Epithelial cell of prostate (primary cell): ENCODE measurements at regions not wholly inside any gene's neighbourhood (a gene's known extent, or its start where the extent isn't known, plus 50 kb on each side); places are given as distances from the start of the nearest gene placed in this dataset.
"Not testable (repeated sequence)": the region's sequence is repeated elsewhere in the genome, so short reads cannot be mapped to it uniquely, and the experiment has no call there.

Experiments used
- DNase-seq: peaks from one replicate; pipeline ENCODE4 v3.0.0-alpha.2; 2011; ENCODE audit warnings: low read depth, low spot score
- H3K27ac ChIP-seq: fragments of 450-650 bp; 2 replicates; pipeline ENCODE4 v1.5.1; 2017; ENCODE audit warnings: mild to moderate bottlenecking

GRCh38 chr16:13587181-13587580 is 332.8 kb upstream of the ERCC4 start:
- DNase-seq: no peak
- no peak overlapping the region for H3K27ac ChIP-seq

- H3K27ac ChIP-seq: no peak overlapping the region
- DNase-seq: no peak
Observed at GRCh38 chr16:13594823-13595222, 325.1 kb upstream of the ERCC4 start.

- no peak overlapping the region for H3K27ac ChIP-seq
- DNase-seq: no peak
Observed at GRCh38 chr16:13606804-13607203, 313.1 kb upstream of the ERCC4 start.

- no peak for DNase-seq
- H3K27ac ChIP-seq: no peak overlapping the region
Observed at GRCh38 chr16:13607289-13607688, 312.7 kb upstream of the ERCC4 start.

- no peak for DNase-seq
- H3K27ac ChIP-seq: no peak overlapping the region
Observed at GRCh38 chr16:13611596-13611995, 308.4 kb upstream of the ERCC4 start.

- H3K27ac ChIP-seq: no peak overlapping the region
- DNase-seq: no peak
Observed at GRCh38 chr16:13612623-13613022, 307.3 kb upstream of the ERCC4 start.

- DNase-seq: no peak
- H3K27ac ChIP-seq: no peak overlapping the region
Observed at GRCh38 chr16:13613165-13613564, 306.8 kb upstream of the ERCC4 start.

GRCh38 chr16:13621639-13622038 is 298.3 kb upstream of the ERCC4 start:
- no peak for DNase-seq
- H3K27ac ChIP-seq: no peak overlapping the region

- H3K27ac ChIP-seq: no peak overlapping the region
Observed at GRCh38 chr16:13628156-13628555, 291.8 kb upstream of the ERCC4 start.

GRCh38 chr16:13629704-13630103 is 290.2 kb upstream of the ERCC4 start:
- no peak overlapping the region for H3K27ac ChIP-seq
- no peak for DNase-seq

More at GRCh38 chr16:13628156-13628555, 291.8 kb upstream of the ERCC4 start:
- no peak for DNase-seq

- H3K27ac ChIP-seq: no peak overlapping the region
- no peak for DNase-seq
Observed at GRCh38 chr16:13630374-13630773, 289.6 kb upstream of the ERCC4 start.

- H3K27ac ChIP-seq: no peak overlapping the region
- DNase-seq: no peak
Observed at GRCh38 chr16:13631213-13631767, 288.7 kb upstream of the ERCC4 start.

- DNase-seq: no peak
- H3K27ac ChIP-seq: no peak overlapping the region
Observed at GRCh38 chr16:13631916-13632315, 288.0 kb upstream of the ERCC4 start.

GRCh38 chr16:13632504-13632903 is 287.4 kb upstream of the ERCC4 start:
- DNase-seq, H3K27ac ChIP-seq: not testable (repeated sequence)

- DNase-seq: no peak
- no peak overlapping the region for H3K27ac ChIP-seq
Observed at GRCh38 chr16:13633391-13633861, 286.5 kb upstream of the ERCC4 start.

- no peak overlapping the region for H3K27ac ChIP-seq
- no peak for DNase-seq
Observed at GRCh38 chr16:13634253-13634652, 285.7 kb upstream of the ERCC4 start.

GRCh38 chr16:13634959-13635358 is 285.0 kb upstream of the ERCC4 start:
- H3K27ac ChIP-seq: no peak overlapping the region
- DNase-seq: no peak

- no peak for DNase-seq
- no peak overlapping the region for H3K27ac ChIP-seq
Observed at GRCh38 chr16:13638218-13638617, 281.7 kb upstream of the ERCC4 start.

GRCh38 chr16:13643412-13643811 is 276.5 kb upstream of the ERCC4 start:
- DNase-seq: no peak
- no peak overlapping the region for H3K27ac ChIP-seq

- DNase-seq: no peak
- H3K27ac ChIP-seq: no peak overlapping the region
Observed at GRCh38 chr16:13645601-13646245, 274.2 kb upstream of the ERCC4 start.

- DNase-seq: no peak
- no peak overlapping the region for H3K27ac ChIP-seq
Observed at GRCh38 chr16:13660807-13661206, 259.1 kb upstream of the ERCC4 start.

- no peak overlapping the region for H3K27ac ChIP-seq
- DNase-seq: no peak
Observed at GRCh38 chr16:13665876-13666275, 254.1 kb upstream of the ERCC4 start.
